H9 (cell line): ENCODE measurements at regions not wholly inside any gene's neighbourhood (a gene's known extent, or its start where the extent isn't known, plus 50 kb on each side); places are given as distances from the start of the nearest gene placed in this dataset.

Experiments used
- DNase-seq: peaks from one replicate; pipeline ENCODE4 v3.0.0-alpha.2; 2017
- H2AFZ ChIP-seq: one replicate; pipeline ENCODE4 v1.6.1; 2013; ENCODE audit warnings: mild to moderate bottlenecking, low read length, control low read depth, moderate library complexity
- H2AK5ac ChIP-seq: 2 replicates; pipeline ENCODE4 v1.6.1; 2013; ENCODE audit warnings: low read length, control low read depth, mixed read lengths; ENCODE audit not compliant: insufficient read length
- H2BK120ac ChIP-seq: one replicate; pipeline ENCODE4 v1.6.1; 2013; ENCODE audit warnings: low read depth, mild to moderate bottlenecking, low read length, control low read depth, inconsistent platforms; ENCODE audit not compliant: poor library complexity, severe bottlenecking
- H2BK12ac ChIP-seq: 2 replicates; pipeline ENCODE4 v1.6.1; 2013; ENCODE audit warnings: low read length, control low read depth, mixed read lengths, low read depth; ENCODE audit not compliant: insufficient read length
- H2BK15ac ChIP-seq: 2 replicates; pipeline ENCODE4 v1.6.1; 2013; ENCODE audit warnings: low read depth, low read length, control low read depth
- H2BK20ac ChIP-seq: one replicate; pipeline ENCODE4 v1.6.1; 2013; ENCODE audit warnings: low read depth, mild to moderate bottlenecking, low read length, control low read depth, inconsistent platforms; ENCODE audit not compliant: poor library complexity, severe bottlenecking
- H2BK5ac ChIP-seq: 2 replicates; pipeline ENCODE4 v1.6.1; 2013; ENCODE audit warnings: low read length, control low read depth, mixed read lengths; ENCODE audit not compliant: insufficient read length
- H3K14ac ChIP-seq: 2 replicates; pipeline ENCODE4 v1.6.1; 2013; ENCODE audit warnings: low read length, control low read depth; ENCODE audit not compliant: insufficient read depth
- H3K18ac ChIP-seq: 2 replicates; pipeline ENCODE4 v1.6.1; 2013; ENCODE audit warnings: low read depth, mild to moderate bottlenecking, mixed read lengths, low read length, control low read depth; ENCODE audit not compliant: insufficient read length
- H3K23ac ChIP-seq: 2 replicates; pipeline ENCODE4 v1.6.1; 2013; ENCODE audit warnings: low read length, control low read depth, mixed read lengths, low read depth; ENCODE audit not compliant: insufficient read length
- H3K23me2 ChIP-seq: 2 replicates; pipeline ENCODE4 v1.6.1; 2013; ENCODE audit warnings: low read depth, mild to moderate bottlenecking, mixed read lengths, low read length, control low read depth; ENCODE audit not compliant: insufficient read length, poor library complexity, severe bottlenecking
- H3K27ac ChIP-seq: 2 replicates; pipeline ENCODE4 v1.5.1; 2013; ENCODE audit warnings: low read length, control low read depth, mixed read lengths, low read depth; ENCODE audit not compliant: insufficient read length
- H3K27me3 ChIP-seq: 2 replicates; pipeline ENCODE4 v1.6.1; 2013; ENCODE audit warnings: low read length, control low read depth, inconsistent platforms; ENCODE audit not compliant: insufficient read depth
- H3K4ac ChIP-seq: 2 replicates; pipeline ENCODE4 v1.6.1; 2013; ENCODE audit warnings: low read depth, mild to moderate bottlenecking, control low read depth, inconsistent platforms, low read length, moderate library complexity
- H3K4me1 ChIP-seq: 2 replicates; pipeline ENCODE4 v1.6.1; 2013; ENCODE audit warnings: low read length, control low read depth, inconsistent platforms; ENCODE audit not compliant: insufficient read depth
- H3K4me2 ChIP-seq: 2 replicates; pipeline ENCODE4 v1.6.1; 2013; ENCODE audit warnings: low read length, control low read depth, mixed read lengths; ENCODE audit not compliant: insufficient read length, insufficient read depth
- H3K56ac ChIP-seq: 2 replicates; pipeline ENCODE4 v1.6.1; 2013; ENCODE audit warnings: low read depth, mild to moderate bottlenecking, mixed read lengths, low read length, control low read depth; ENCODE audit not compliant: insufficient read length
- H3K79me1 ChIP-seq: 2 replicates; pipeline ENCODE4 v1.6.1; 2013; ENCODE audit warnings: low read depth, mild to moderate bottlenecking, moderate library complexity, low read length, control low read depth, inconsistent platforms; ENCODE audit not compliant: insufficient read depth, poor library complexity, severe bottlenecking
- H3K79me2 ChIP-seq: 2 replicates; pipeline ENCODE4 v1.6.1; 2013; ENCODE audit warnings: low read length, control low read depth, inconsistent platforms; ENCODE audit not compliant: insufficient read depth
- H3K9ac ChIP-seq: 2 replicates; pipeline ENCODE4 v1.6.1; 2013; ENCODE audit warnings: low read length, control low read depth, mixed read lengths; ENCODE audit not compliant: insufficient read length; ENCODE audit errors: extremely low read depth
- H3K9me3 ChIP-seq: one replicate; pipeline ENCODE4 v1.6.1; 2013; ENCODE audit warnings: low read depth, low read length, inconsistent platforms; ENCODE audit not compliant: control insufficient read depth
- H3T11ph ChIP-seq: one replicate; pipeline ENCODE4 v1.6.1; 2013; ENCODE audit warnings: mild to moderate bottlenecking, low read length, control low read depth, inconsistent platforms
- H4K20me1 ChIP-seq: one replicate; pipeline ENCODE4 v1.6.1; 2013; ENCODE audit not compliant: control insufficient read depth, insufficient read length, insufficient read depth
- H4K5ac ChIP-seq: 2 replicates; pipeline ENCODE4 v1.6.1; 2013; ENCODE audit warnings: low read depth, mild to moderate bottlenecking, mixed read lengths, low read length, control low read depth; ENCODE audit not compliant: insufficient read length
- H4K8ac ChIP-seq: replicated peaks from 2 replicates; pipeline ENCODE4 v1.6.1; 2013; ENCODE audit warnings: low read length, control low read depth, mixed read lengths, low read depth; ENCODE audit not compliant: insufficient read length
- H4K91ac ChIP-seq: 2 replicates; pipeline ENCODE4 v1.6.1; 2013; ENCODE audit warnings: low read depth, mild to moderate bottlenecking, moderate library complexity, mixed read lengths, low read length, control low read depth; ENCODE audit not compliant: insufficient read length
- H3K27ac Mint-ChIP-seq, 3 experiments: 2 replicates in 2 of 3; 3 replicates in 1 of 3; pipeline ENCODE4 v1.8.0; 2020 to 2021; ENCODE audit warnings: mixed read lengths in 3 of 3, mild to moderate bottlenecking in 1 of 3, moderate library complexity in 1 of 3
- H3K27me3 Mint-ChIP-seq: 2 replicates; pipeline ENCODE4 v1.8.0; 2021; ENCODE audit warnings: low read depth, mild to moderate bottlenecking, moderate library complexity, mixed read lengths
- H3K36me3 Mint-ChIP-seq, 3 experiments: 2 replicates in 2 of 3; 3 replicates in 1 of 3; pipeline ENCODE4 v1.8.0; 2020 to 2021; ENCODE audit warnings: low read depth in 3 of 3, mixed read lengths in 3 of 3; ENCODE audit not compliant: insufficient read depth in 1 of 3
- H3K4me1 Mint-ChIP-seq, 2 experiments: 2 replicates each; pipeline ENCODE4 v1.8.0; 2020; ENCODE audit warnings: mixed read lengths in 2 of 2
- H3K4me3 Mint-ChIP-seq, 2 experiments: 2 replicates in 1 of 2; 3 replicates in 1 of 2; pipeline ENCODE4 v1.8.0; 2020 to 2021; ENCODE audit warnings: mild to moderate bottlenecking in 2 of 2, mixed read lengths in 2 of 2, moderate library complexity in 1 of 2
- H3K9me3 Mint-ChIP-seq, 2 experiments: 2 replicates in 1 of 2; 3 replicates in 1 of 2; pipeline ENCODE4 v1.8.0; 2020; ENCODE audit warnings: mild to moderate bottlenecking in 2 of 2, mixed read lengths in 2 of 2, moderate library complexity in 1 of 2
- WGBS: extraction: QIAGEN DNeasy Blood & Tissue Kit; methylation state at CpG from one replicate; pipeline ENCODE4 v1.1.7; 2013; ENCODE audit warnings: missing lambda C conversion rate, low lambda C conversion rate, mixed read lengths; ENCODE audit not compliant: insufficient read length; ENCODE audit errors: extremely low coverage; 5-methylcytosine and 5-hydroxymethylcytosine counted together
- TF ChIP-seq, protein P1 (sequence below): fragments of 200-600 bp; sonication (generic); conservative IDR thresholded peaks from 3 replicates; pipeline ENCODE4 v1.8.0; 2021; ENCODE audit warnings: antibody characterized with exemption, mild to moderate bottlenecking

DNA sequence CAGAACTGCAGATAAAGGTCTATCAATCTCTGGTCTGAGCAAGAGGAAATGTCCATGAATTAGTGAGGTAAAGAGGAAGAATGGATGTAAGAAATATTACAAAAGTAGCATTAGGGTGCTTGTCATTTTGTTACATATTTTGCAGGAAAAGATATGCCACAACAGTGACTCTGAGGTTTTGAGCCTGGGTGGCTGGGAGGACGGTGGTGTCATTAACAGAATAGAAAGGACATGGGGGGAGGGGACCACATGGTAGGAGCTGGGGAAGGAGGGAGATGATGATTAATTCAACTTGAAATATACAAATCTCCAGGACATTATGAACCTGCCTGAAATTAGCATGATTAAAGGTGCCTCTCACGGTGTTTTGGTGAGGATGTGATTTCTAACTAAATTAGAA, 245.5 kb upstream of the MDFIC2 start:
- Histone ChIP-seq H3K23ac (no peak overlapping the region), H3K56ac (no peak overlapping the region), H4K8ac (no peak overlapping the region), H3K9ac (no peak overlapping the region), H2AK5ac (no peak overlapping the region), H2BK5ac (no peak overlapping the region), H2BK20ac (no peak overlapping the region), H3K27me3 (no peaks in the 10 kb centered on the region), H3K4ac (no peak overlapping the region), H3K9me3 (no peaks in the 10 kb centered on the region), H2BK120ac (no peak overlapping the region), H3K79me2 (no peaks in the 10 kb centered on the region), H3K23me2 (no peaks in the 10 kb centered on the region), H3K4me2 (no peak overlapping the region), H3K27ac (no peak overlapping the region), H3K4me1 (peaks cover 2% of the 10 kb centered on the region; the same call in 1 of the 2 replicates), H2BK15ac (no peak overlapping the region), H4K20me1 (no peaks in the 10 kb centered on the region), H3K14ac (no peak overlapping the region), H4K5ac (no peak overlapping the region), H2BK12ac (no peak overlapping the region), H4K91ac (no peak overlapping the region), H3T11ph (no peak overlapping the region), H3K18ac (no peak overlapping the region), H3K79me1 (no peaks in the 10 kb centered on the region), H2AFZ (no peak overlapping the region)
- Mint-ChIP-seq H3K9me3 (no peaks in the 10 kb centered on the region), H3K36me3 (no peaks in the 10 kb centered on the region; a peak in 1 of 7 replicates), H3K27me3 (no peaks in the 10 kb centered on the region), H3K4me3 (no peak overlapping the region), H3K27ac (no peak overlapping the region), H3K4me1 (peaks cover 14 to 15% of the 10 kb centered on the region in 2 experiments)
- WGBS = no CpG with 5 or more reads among the region's 2 CpGs
- TF ChIP-seq, protein P1, sequence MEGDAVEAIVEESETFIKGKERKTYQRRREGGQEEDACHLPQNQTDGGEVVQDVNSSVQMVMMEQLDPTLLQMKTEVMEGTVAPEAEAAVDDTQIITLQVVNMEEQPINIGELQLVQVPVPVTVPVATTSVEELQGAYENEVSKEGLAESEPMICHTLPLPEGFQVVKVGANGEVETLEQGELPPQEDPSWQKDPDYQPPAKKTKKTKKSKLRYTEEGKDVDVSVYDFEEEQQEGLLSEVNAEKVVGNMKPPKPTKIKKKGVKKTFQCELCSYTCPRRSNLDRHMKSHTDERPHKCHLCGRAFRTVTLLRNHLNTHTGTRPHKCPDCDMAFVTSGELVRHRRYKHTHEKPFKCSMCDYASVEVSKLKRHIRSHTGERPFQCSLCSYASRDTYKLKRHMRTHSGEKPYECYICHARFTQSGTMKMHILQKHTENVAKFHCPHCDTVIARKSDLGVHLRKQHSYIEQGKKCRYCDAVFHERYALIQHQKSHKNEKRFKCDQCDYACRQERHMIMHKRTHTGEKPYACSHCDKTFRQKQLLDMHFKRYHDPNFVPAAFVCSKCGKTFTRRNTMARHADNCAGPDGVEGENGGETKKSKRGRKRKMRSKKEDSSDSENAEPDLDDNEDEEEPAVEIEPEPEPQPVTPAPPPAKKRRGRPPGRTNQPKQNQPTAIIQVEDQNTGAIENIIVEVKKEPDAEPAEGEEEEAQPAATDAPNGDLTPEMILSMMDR = no peak
- DNase-seq = no peak
